ENCODE measurements at regions not wholly inside any gene's neighbourhood (a gene's known extent, or its start where the extent isn't known, plus 50 kb on each side); places are given as distances from the start of the nearest gene placed in this dataset.

GRCh38 chr4:40699648-40700047 is 50.1 kb upstream of the NSUN7 start:
- DNase-seq (ENCODE audit: extremely low spot score, unreplicated experiment), result no peak
- no peaks in the 10 kb centered on the region for H3K27me3 Mint-ChIP-seq
- H3K4me3 Mint-ChIP-seq, result no peak overlapping the region
- H3K9me3 Mint-ChIP-seq, result no peaks in the 10 kb centered on the region
- TF ChIP-seq CTCF (conservative IDR thresholded peaks at IDR 0.05), result no peak
- H3K4me1 Mint-ChIP-seq (ENCODE audit: unreplicated experiment), result no peaks in the 10 kb centered on the region
- no peak overlapping the region for H3K27ac Mint-ChIP-seq
- no peaks in the 10 kb centered on the region for H3K36me3 Mint-ChIP-seq
